HepG2 (cell line): ENCODE measurements at regions not wholly inside any gene's neighbourhood (a gene's known extent, or its start where the extent isn't known, plus 50 kb on each side); places are given as distances from the start of the nearest gene placed in this dataset.

Experiments
- ATAC-seq: fragments of 200-7000 bp; cut with Tn5 transposase; 3 replicates; pipeline ENCODE4 v1.9.1; 2020; ENCODE audit warnings: mild to moderate bottlenecking, moderate library complexity
- BruUV-seq: library from RNA; stranded (reverse); fragments of 400-500 nt; replicated peaks from 2 replicates; lab custom pipeline; 2021; lab: Mats Ljungman, UMichigan
- CTCF ChIA-PET: fragments of 300-600 bp; formaldehyde crosslinking; extraction: SDS; loops from one replicate; lab custom pipeline; 2021; ENCODE audit warnings: low total read pairs, inconsistent platforms, low intra/inter-chr PET ratio; lab: Yijun Ruan, JAX
- POLR2A ChIA-PET: fragments of 350-600 bp; sonication (Branson Sonifier 250); formaldehyde crosslinking; loops from one replicate; lab custom pipeline; 2020; ENCODE audit warnings: antibody characterized with exemption, inconsistent platforms; lab: Yijun Ruan, JAX
- DNase-seq: peaks from one replicate; pipeline ENCODE4 v3.0.0-alpha.2; 2015; ENCODE audit warnings: low spot score
- FAIRE-seq: peaks from 3 replicates; lab custom pipeline; 2011; peaks lifted over from hg19 to GRCh38; lab: Jason Lieb, UNC
- H2AFZ ChIP-seq: one replicate; pipeline ENCODE4 v1.6.1; 2011; ENCODE audit warnings: low read length, inconsistent platforms
- H3K27ac ChIP-seq: fragments of 300-600 bp; 3 replicates; pipeline ENCODE4 v1.8.0; 2011; ENCODE audit warnings: mixed run types, mild to moderate bottlenecking, mixed read lengths, low read length, inconsistent platforms; ENCODE audit not compliant: insufficient read depth; ENCODE audit errors: extremely low read length
- H3K27me3 ChIP-seq, 2 experiments: fragments of 200-600 bp in 1 of 2; 2 replicates in 1 of 2; 3 replicates in 1 of 2; pipeline versions ENCODE4 v1.6.0 to v1.8.0; 2011; ENCODE audit warnings: low read length in 2 of 2, mild to moderate bottlenecking in 2 of 2, moderate library complexity in 2 of 2, inconsistent platforms in 1 of 2; ENCODE audit not compliant: insufficient read depth in 2 of 2, control insufficient read depth in 1 of 2
- H3K36me3 ChIP-seq, 2 experiments: fragments of 200-600 bp in 1 of 2; replicated peaks in 1 of 2; 2 replicates in 1 of 2; 3 replicates in 1 of 2; pipeline versions ENCODE4 v1.5.1 to v1.8.0; 2011; ENCODE audit warnings: low read length in 2 of 2, inconsistent platforms in 1 of 2; ENCODE audit not compliant: insufficient read depth in 2 of 2, control insufficient read depth in 1 of 2
- H3K4me1 ChIP-seq: 2 replicates; pipeline ENCODE4 v1.5.1; 2012; ENCODE audit warnings: low read length, inconsistent platforms; ENCODE audit not compliant: insufficient read depth
- H3K4me2 ChIP-seq: 2 replicates; pipeline ENCODE4 v1.6.0; 2011; ENCODE audit warnings: low read depth, low read length, inconsistent platforms
- H3K4me3 ChIP-seq, 3 experiments: fragments of 200-600 bp in 1 of 3; sonication (generic), shearing (Covaris generic) in 1 of 3; replicated peaks in 1 of 3; 2 replicates each; pipeline ENCODE4 v1.5.1; 2011 to 2016; ENCODE audit warnings: low read length in 3 of 3, inconsistent platforms in 2 of 3, low read depth in 2 of 3, mild to moderate bottlenecking in 2 of 3, control low read depth in 1 of 3, mixed read lengths in 1 of 3; ENCODE audit not compliant: insufficient read depth in 1 of 3
- H3K79me2 ChIP-seq: one replicate; pipeline ENCODE4 v1.6.1; 2011; ENCODE audit warnings: low read length, inconsistent platforms; ENCODE audit not compliant: insufficient read depth
- H3K9ac ChIP-seq: 2 replicates; pipeline ENCODE4 v1.6.0; 2011; ENCODE audit warnings: mild to moderate bottlenecking, low read depth, low read length, inconsistent platforms; ENCODE audit not compliant: insufficient read depth
- H3K9me3 ChIP-seq: 2 replicates; pipeline ENCODE4 v1.5.1; 2012; ENCODE audit warnings: mild to moderate bottlenecking, low read length
- H4K20me1 ChIP-seq: 2 replicates; pipeline ENCODE4 v1.6.0; 2011; ENCODE audit warnings: inconsistent platforms, mild to moderate bottlenecking, low read length, moderate library complexity; ENCODE audit not compliant: insufficient read depth
- KLF6 ChIP-seq: IDR thresholded peaks from 2 replicates; pipeline ENCODE4 v1.8.0; 2016; ENCODE audit warnings: missing biosample characterization, missing genetic modification reagents
- ZNF670 ChIP-seq: sonication (generic); formaldehyde crosslinking; IDR thresholded peaks from 2 replicates; pipeline ENCODE4 v1.8.0; 2022; ENCODE audit warnings: mild to moderate bottlenecking, missing genetic modification reagents, borderline replicate concordance
- ZNF720 ChIP-seq: sonication (generic); formaldehyde crosslinking; IDR thresholded peaks from 2 replicates; pipeline ENCODE4 v1.4.0; 2020; ENCODE audit warnings: missing genetic modification reagents
- WGBS: methylation state at CpG from one replicate; pipeline ENCODE4 v1.1.6; 2017; ENCODE audit warnings: low lambda C conversion rate; 5-methylcytosine and 5-hydroxymethylcytosine counted together
- in situ Hi-C: cut with HindIII; loops from 2 replicates; pipeline ENCODE4 v1.10.0; 2017; ENCODE audit warnings: low pct_unique_long_range_greater_than_20kb; ENCODE audit not compliant: extremely low pct_ligation_motif_present
- intact Hi-C: fragments of 100-400 bp; cut with micrococcal nuclease; formaldehyde crosslinking; loops from one replicate; pipeline ENCODE4 v1.10.0; 2022; ENCODE audit not compliant: unreplicated experiment
- TF ChIP-seq, protein P1 (sequence below), 2 experiments: fragments of 450-650 bp in 1 of 2; sonication (generic) in 1 of 2; formaldehyde crosslinking in 1 of 2; IDR thresholded peaks; 2 replicates each; pipeline versions ENCODE4 v1.6.1 to v1.8.0; 2016 to 2022; ENCODE audit warnings: antibody characterized with exemption in 1 of 2, mild to moderate bottlenecking in 1 of 2, missing genetic modification reagents in 1 of 2

- Histone ChIP-seq H3K4me2 (no peak overlapping the region), H3K4me3 (no peak overlapping the region), H3K9ac (no peak overlapping the region), H3K27ac (no peak overlapping the region), H3K4me1 (no peaks in the 10 kb centered on the region), H4K20me1 (no peaks in the 10 kb centered on the region), H3K79me2 (no peaks in the 10 kb centered on the region), H3K27me3 (no peaks in the 10 kb centered on the region), H3K36me3 (no peaks in the 10 kb centered on the region), H3K9me3 (no peaks in the 10 kb centered on the region), H2AFZ (no peak overlapping the region)
- TF ChIP-seq ZNF670 (CRISPR knock-in tag) = no peak
- no peak for TF ChIP-seq ZNF720 (CRISPR knock-in tag)
- no peak for TF ChIP-seq KLF6
- TF ChIP-seq, protein P1, sequence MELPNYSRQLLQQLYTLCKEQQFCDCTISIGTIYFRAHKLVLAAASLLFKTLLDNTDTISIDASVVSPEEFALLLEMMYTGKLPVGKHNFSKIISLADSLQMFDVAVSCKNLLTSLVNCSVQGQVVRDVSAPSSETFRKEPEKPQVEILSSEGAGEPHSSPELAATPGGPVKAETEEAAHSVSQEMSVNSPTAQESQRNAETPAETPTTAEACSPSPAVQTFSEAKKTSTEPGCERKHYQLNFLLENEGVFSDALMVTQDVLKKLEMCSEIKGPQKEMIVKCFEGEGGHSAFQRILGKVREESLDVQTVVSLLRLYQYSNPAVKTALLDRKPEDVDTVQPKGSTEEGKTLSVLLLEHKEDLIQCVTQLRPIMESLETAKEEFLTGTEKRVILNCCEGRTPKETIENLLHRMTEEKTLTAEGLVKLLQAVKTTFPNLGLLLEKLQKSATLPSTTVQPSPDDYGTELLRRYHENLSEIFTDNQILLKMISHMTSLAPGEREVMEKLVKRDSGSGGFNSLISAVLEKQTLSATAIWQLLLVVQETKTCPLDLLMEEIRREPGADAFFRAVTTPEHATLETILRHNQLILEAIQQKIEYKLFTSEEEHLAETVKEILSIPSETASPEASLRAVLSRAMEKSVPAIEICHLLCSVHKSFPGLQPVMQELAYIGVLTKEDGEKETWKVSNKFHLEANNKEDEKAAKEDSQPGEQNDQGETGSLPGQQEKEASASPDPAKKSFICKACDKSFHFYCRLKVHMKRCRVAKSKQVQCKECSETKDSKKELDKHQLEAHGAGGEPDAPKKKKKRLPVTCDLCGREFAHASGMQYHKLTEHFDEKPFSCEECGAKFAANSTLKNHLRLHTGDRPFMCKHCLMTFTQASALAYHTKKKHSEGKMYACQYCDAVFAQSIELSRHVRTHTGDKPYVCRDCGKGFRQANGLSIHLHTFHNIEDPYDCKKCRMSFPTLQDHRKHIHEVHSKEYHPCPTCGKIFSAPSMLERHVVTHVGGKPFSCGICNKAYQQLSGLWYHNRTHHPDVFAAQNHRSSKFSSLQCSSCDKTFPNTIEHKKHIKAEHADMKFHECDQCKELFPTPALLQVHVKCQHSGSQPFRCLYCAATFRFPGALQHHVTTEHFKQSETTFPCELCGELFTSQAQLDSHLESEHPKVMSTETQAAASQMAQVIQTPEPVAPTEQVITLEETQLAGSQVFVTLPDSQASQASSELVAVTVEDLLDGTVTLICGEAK (IDR thresholded peaks at IDR 0.05) = no peak
- TF ChIP-seq, protein P1 (CRISPR knock-in tag; IDR thresholded peaks at IDR 0.05) = no peak
- WGBS = 6% methylated on average over 1 of the region's 1 CpG
- POLR2A ChIA-PET = no interaction called here
- FAIRE-seq = no peak
- no peak for ATAC-seq
- in situ Hi-C loops (no loop called here), intact Hi-C loops (no loop called here)
- CTCF ChIA-PET = no interaction called here
- BruUV-seq = no TSS peak
- DNase-seq = no peak
Observed at GRCh38 chr17:31688701-31689100, 170.3 kb downstream of the COPRS start.
